OCI-LY1 (cell line): ENCODE measurements at regions not wholly inside any gene's neighbourhood (a gene's known extent, or its start where the extent isn't known, plus 50 kb on each side); places are given as distances from the start of the nearest gene placed in this dataset.

ENCODE experiments used
- CTCF ChIP-seq: fragments of 200-600 bp; sonication (generic), shearing (Covaris generic); IDR thresholded peaks from 2 replicates; pipeline ENCODE4 v1.5.1; 2017; ENCODE audit warnings: mild to moderate bottlenecking, antibody characterized with exemption, low read length, moderate library complexity, mixed read lengths
- EZH2 ChIP-seq: fragments of 200-600 bp; sonication (generic), shearing (Covaris generic); IDR thresholded peaks from 2 replicates; pipeline ENCODE4 v1.8.0; 2017; ENCODE audit warnings: borderline replicate concordance, mixed run types, mild to moderate bottlenecking, antibody characterized with exemption, low read length, moderate library complexity, mixed read lengths

- no peak for TF ChIP-seq CTCF
- TF ChIP-seq EZH2 = no peak
Measured at GRCh38 chr20:56117350-56117749, 112.0 kb upstream of the CBLN4 start.
